Tongue (tissue), 1 donor: ENCODE measurements at regions not wholly inside any gene's neighbourhood (a gene's known extent, or its start where the extent isn't known, plus 50 kb on each side); places are given as distances from the start of the nearest gene placed in this dataset.
A peak's percentile ranks its signal among the peaks of the same experiment; 100 is the strongest.

Source experiments
- DNase-seq: peaks from one replicate; pipeline ENCODE4 v3.0.0-alpha.2; 2015

- no peak for DNase-seq
Observed at GRCh38 chr3:22495241-22495640, 707.9 kb upstream of the UBE2E2 start.

GRCh38 chr3:22495791-22496190, 707.3 kb upstream of the UBE2E2 start:
- DNase-seq, result peak; percentile 14

- no peak for DNase-seq
Observed at GRCh38 chr3:22496641-22497040, 706.5 kb upstream of the UBE2E2 start.

- DNase-seq, result no peak
Observed at GRCh38 chr3:22506871-22507270, 696.3 kb upstream of the UBE2E2 start.

- DNase-seq, result peak; percentile 5
Observed at GRCh38 chr3:22507709-22508108, 695.4 kb upstream of the UBE2E2 start.

GRCh38 chr3:22523925-22524324, 679.2 kb upstream of the UBE2E2 start:
- no peak for DNase-seq

GRCh38 chr3:22526266-22526837, 676.8 kb upstream of the UBE2E2 start:
- DNase-seq, result peak; percentile 10

GRCh38 chr3:22536541-22536940, 666.6 kb upstream of the UBE2E2 start:
- no peak for DNase-seq

- DNase-seq, result no peak
Observed at GRCh38 chr3:22537560-22537959, 665.6 kb upstream of the UBE2E2 start.

GRCh38 chr3:22542311-22542710, 660.8 kb upstream of the UBE2E2 start:
- DNase-seq, result no peak

GRCh38 chr3:22555753-22556435, 647.2 kb upstream of the UBE2E2 start:
- DNase-seq, result no peak

- no peak for DNase-seq
Observed at GRCh38 chr3:22565393-22565792, 637.7 kb upstream of the UBE2E2 start.

GRCh38 chr3:22568285-22568684, 634.8 kb upstream of the UBE2E2 start:
- no peak for DNase-seq

GRCh38 chr3:22569570-22569969, 633.6 kb upstream of the UBE2E2 start:
- no peak for DNase-seq

- DNase-seq, result no peak
Observed at GRCh38 chr3:22581007-22581406, 622.1 kb upstream of the UBE2E2 start.

- peak; percentile 6 for DNase-seq
Observed at GRCh38 chr3:22582266-22582665, 620.9 kb upstream of the UBE2E2 start.

- no peak for DNase-seq
Observed at GRCh38 chr3:22585504-22585903, 617.6 kb upstream of the UBE2E2 start.

- DNase-seq, result peak; percentile 13
Observed at GRCh38 chr3:22585911-22586310, 617.2 kb upstream of the UBE2E2 start.

- no peak for DNase-seq
Observed at GRCh38 chr3:22587446-22587845, 615.7 kb upstream of the UBE2E2 start.

- no peak for DNase-seq
Observed at GRCh38 chr3:22593638-22594037, 609.5 kb upstream of the UBE2E2 start.

GRCh38 chr3:22594990-22595389, 608.1 kb upstream of the UBE2E2 start:
- no peak for DNase-seq

GRCh38 chr3:22606461-22606860, 596.7 kb upstream of the UBE2E2 start:
- no peak for DNase-seq

GRCh38 chr3:22606938-22607337, 596.2 kb upstream of the UBE2E2 start:
- DNase-seq, result no peak

- DNase-seq, result no peak
Observed at GRCh38 chr3:22608093-22608492, 595.0 kb upstream of the UBE2E2 start.
